CMK (cell line): ENCODE measurements at regions not wholly inside any gene's neighbourhood (a gene's known extent, or its start where the extent isn't known, plus 50 kb on each side); places are given as distances from the start of the nearest gene placed in this dataset.
A peak's percentile ranks its signal among the peaks of the same experiment; 100 is the strongest.

Experiments used
- DNase-seq: peaks from one replicate; pipeline ENCODE4 v3.0.0-alpha.2; 2010; ENCODE audit warnings: low read depth

- DNase-seq = no peak
Observed at GRCh38 chr15:39479911-39480310, 101.0 kb upstream of the THBS1 start.

- DNase-seq = no peak
Observed at GRCh38 chr15:39482459-39482858, 98.4 kb upstream of the THBS1 start.

- no peak for DNase-seq
Observed at GRCh38 chr15:39486621-39487457, 94.0 kb upstream of the THBS1 start.

- DNase-seq = no peak
Observed at GRCh38 chr15:39487458-39487735, 93.5 kb upstream of the THBS1 start.

GRCh38 chr15:39488516-39488915, 92.4 kb upstream of the THBS1 start:
- DNase-seq = no peak

GRCh38 chr15:39488961-39489360, 91.9 kb upstream of the THBS1 start:
- DNase-seq = no peak

GRCh38 chr15:39491115-39491885, 89.6 kb upstream of the THBS1 start:
- DNase-seq = no peak

- no peak for DNase-seq
Observed at GRCh38 chr15:39491886-39492490, 88.9 kb upstream of the THBS1 start.

GRCh38 chr15:39493424-39494067, 87.3 kb upstream of the THBS1 start:
- no peak for DNase-seq

GRCh38 chr15:39494462-39494861, 86.4 kb upstream of the THBS1 start:
- DNase-seq = no peak

GRCh38 chr15:39495871-39496840, 84.7 kb upstream of the THBS1 start:
- no peak for DNase-seq

GRCh38 chr15:39497016-39497758, 83.7 kb upstream of the THBS1 start:
- DNase-seq = no peak

- peak; percentile 25 for DNase-seq
Observed at GRCh38 chr15:39497759-39498565, 82.9 kb upstream of the THBS1 start.

GRCh38 chr15:39498629-39499028, 82.2 kb upstream of the THBS1 start:
- DNase-seq = no peak

- DNase-seq = no peak
Observed at GRCh38 chr15:39499042-39499441, 81.8 kb upstream of the THBS1 start.

GRCh38 chr15:39499681-39500080, 81.2 kb upstream of the THBS1 start:
- DNase-seq = no peak

- no peak for DNase-seq
Observed at GRCh38 chr15:39501366-39502081, 79.4 kb upstream of the THBS1 start.

- DNase-seq = no peak
Observed at GRCh38 chr15:39502082-39502447, 78.8 kb upstream of the THBS1 start.

GRCh38 chr15:39502611-39503195, 78.2 kb upstream of the THBS1 start:
- no peak for DNase-seq
